ENCODE measurements at regions not wholly inside any gene's neighbourhood (a gene's known extent, or its start where the extent isn't known, plus 50 kb on each side); places are given as distances from the start of the nearest gene placed in this dataset.

- no peak overlapping the region for H3K27ac Mint-ChIP-seq
- H2AFZ ChIP-seq (ENCODE audit: insufficient read depth, low read depth, low read length, poor library complexity, severe bottlenecking): no peak overlapping the region
Measured at GRCh38 chr10:36465604-36466379, 659.6 kb upstream of the ANKRD30A start.

GRCh38 chr10:36464291-36464690 lies 661.1 kb upstream of the ANKRD30A start:
- Histone ChIP-seq H3K9ac (ENCODE audit: low read length) (no peak overlapping the region), H3K9me3 (ENCODE audit: control extremely low read depth in 1 of 3, control insufficient read depth in 2 of 3, insufficient read depth in 1 of 3, low read length in 2 of 3) (peaks cover 0 to 4% (median 0%) of the 10 kb centered on the region in 3 donors), H3K4me3 (ENCODE audit: control extremely low read depth in 1 of 5, extremely low read depth in 1 of 5, insufficient read depth in 1 of 5, low read depth in 2 of 5, low read length in 4 of 5) (no peak overlapping the region), H3K36me3 (replicated peaks in 1 of 2; ENCODE audit: control extremely low read depth in 1 of 2, control insufficient read depth in 1 of 2, extremely low read depth in 1 of 2, insufficient read depth in 2 of 2, low read length in 1 of 2) (no peaks in the 10 kb centered on the region), H2AFZ (ENCODE audit: insufficient read depth, low read depth, low read length, poor library complexity, severe bottlenecking) (no peak overlapping the region), H3K79me2 (ENCODE audit: control insufficient read depth, insufficient read depth, low read length) (no peaks in the 10 kb centered on the region), H3K27me3 (replicated peaks in 1 of 4; ENCODE audit: control extremely low read depth in 1 of 4, control insufficient read depth in 3 of 4, insufficient read depth in 4 of 4, low read length in 3 of 4) (no peaks in the 10 kb centered on the region), H3K27ac (ENCODE audit: low read length in 2 of 2) (no peak overlapping the region), H4K20me1 (ENCODE audit: control insufficient read depth, insufficient read depth, low read length, poor library complexity, severe bottlenecking) (no peaks in the 10 kb centered on the region), H3K4me2 (replicated peaks; ENCODE audit: low read depth, low read length, poor library complexity, severe bottlenecking) (no peak overlapping the region), H3K4me1 (ENCODE audit: control insufficient read depth in 2 of 2, insufficient read depth in 2 of 2, low read length in 2 of 2) (no peaks in the 10 kb centered on the region)
- H3K27ac Mint-ChIP-seq: no peak overlapping the region
- no peaks in the 10 kb centered on the region for H3K27me3 Mint-ChIP-seq
- no CpG with 5 or more reads among the region's 1 CpG for WGBS (ENCODE audit: insufficient coverage)
- H3K9me3 Mint-ChIP-seq (ENCODE audit: insufficient read depth): no peaks in the 10 kb centered on the region
- H3K4me3 Mint-ChIP-seq: no peak overlapping the region
- ChIA-PET POLR2A (no interaction called here), CTCF (no interaction called here)
- no peak for DNase-seq
- TF ChIP-seq, protein P1, sequence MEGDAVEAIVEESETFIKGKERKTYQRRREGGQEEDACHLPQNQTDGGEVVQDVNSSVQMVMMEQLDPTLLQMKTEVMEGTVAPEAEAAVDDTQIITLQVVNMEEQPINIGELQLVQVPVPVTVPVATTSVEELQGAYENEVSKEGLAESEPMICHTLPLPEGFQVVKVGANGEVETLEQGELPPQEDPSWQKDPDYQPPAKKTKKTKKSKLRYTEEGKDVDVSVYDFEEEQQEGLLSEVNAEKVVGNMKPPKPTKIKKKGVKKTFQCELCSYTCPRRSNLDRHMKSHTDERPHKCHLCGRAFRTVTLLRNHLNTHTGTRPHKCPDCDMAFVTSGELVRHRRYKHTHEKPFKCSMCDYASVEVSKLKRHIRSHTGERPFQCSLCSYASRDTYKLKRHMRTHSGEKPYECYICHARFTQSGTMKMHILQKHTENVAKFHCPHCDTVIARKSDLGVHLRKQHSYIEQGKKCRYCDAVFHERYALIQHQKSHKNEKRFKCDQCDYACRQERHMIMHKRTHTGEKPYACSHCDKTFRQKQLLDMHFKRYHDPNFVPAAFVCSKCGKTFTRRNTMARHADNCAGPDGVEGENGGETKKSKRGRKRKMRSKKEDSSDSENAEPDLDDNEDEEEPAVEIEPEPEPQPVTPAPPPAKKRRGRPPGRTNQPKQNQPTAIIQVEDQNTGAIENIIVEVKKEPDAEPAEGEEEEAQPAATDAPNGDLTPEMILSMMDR (IDR thresholded peaks at IDR 0.05): no peak
- TF ChIP-seq EZH2 (IDR thresholded peaks at IDR 0.05; ENCODE audit: borderline replicate concordance, insufficient read depth, low read depth, low read length, poor library complexity, severe bottlenecking): no peak
- ATAC-seq (ENCODE audit: low read depth): no peak
- intact Hi-C loops (cut with micrococcal nuclease): no loop called here
- H3K4me1 Mint-ChIP-seq: no peaks in the 10 kb centered on the region

More at GRCh38 chr10:36465604-36466379, 659.6 kb upstream of the ANKRD30A start:
- Histone ChIP-seq H3K79me2 (ENCODE audit: control insufficient read depth, insufficient read depth, low read length) (no peaks in the 10 kb centered on the region), H3K4me1 (ENCODE audit: control insufficient read depth in 2 of 2, insufficient read depth in 2 of 2, low read length in 2 of 2) (no peaks in the 10 kb centered on the region), H3K27ac (ENCODE audit: low read length in 2 of 2) (no peak overlapping the region), H3K4me3 (ENCODE audit: control extremely low read depth in 1 of 5, extremely low read depth in 1 of 5, insufficient read depth in 1 of 5, low read depth in 2 of 5, low read length in 4 of 5) (no peak overlapping the region), H3K4me2 (replicated peaks; ENCODE audit: low read depth, low read length, poor library complexity, severe bottlenecking) (no peak overlapping the region), H3K27me3 (replicated peaks in 1 of 4; ENCODE audit: control extremely low read depth in 1 of 4, control insufficient read depth in 3 of 4, insufficient read depth in 4 of 4, low read length in 3 of 4) (no peaks in the 10 kb centered on the region), H3K9ac (ENCODE audit: low read length) (no peak overlapping the region), H4K20me1 (ENCODE audit: control insufficient read depth, insufficient read depth, low read length, poor library complexity, severe bottlenecking) (no peaks in the 10 kb centered on the region), H3K9me3 (ENCODE audit: control extremely low read depth in 1 of 3, control insufficient read depth in 2 of 3, insufficient read depth in 1 of 3, low read length in 2 of 3) (no peaks in the 10 kb centered on the region), H3K36me3 (replicated peaks in 1 of 2; ENCODE audit: control extremely low read depth in 1 of 2, control insufficient read depth in 1 of 2, extremely low read depth in 1 of 2, insufficient read depth in 2 of 2, low read length in 1 of 2) (no peaks in the 10 kb centered on the region)
- TF ChIP-seq EZH2 (IDR thresholded peaks at IDR 0.05; ENCODE audit: borderline replicate concordance, insufficient read depth, low read depth, low read length, poor library complexity, severe bottlenecking): no peak
- TF ChIP-seq, protein P1 (IDR thresholded peaks at IDR 0.05): no peak
- WGBS (ENCODE audit: insufficient coverage): no CpG with 5 or more reads among the region's 3 CpGs
- no peaks in the 10 kb centered on the region for H3K4me1 Mint-ChIP-seq
- intact Hi-C loops (cut with micrococcal nuclease): no loop called here
- ChIA-PET CTCF (no interaction called here), POLR2A (no interaction called here)
- no peaks in the 10 kb centered on the region for H3K9me3 Mint-ChIP-seq (ENCODE audit: insufficient read depth)
- DNase-seq (no peak), ATAC-seq (ENCODE audit: low read depth) (no peak)
- no peaks in the 10 kb centered on the region for H3K27me3 Mint-ChIP-seq
- H3K4me3 Mint-ChIP-seq: no peak overlapping the region

All from B cell (primary cell).